MM.1S (cell line): ENCODE measurements at regions not wholly inside any gene's neighbourhood (a gene's known extent, or its start where the extent isn't known, plus 50 kb on each side); places are given as distances from the start of the nearest gene placed in this dataset.

Experiments
- CTCF ChIP-seq: fragments of 300-600 bp; sonication (generic); IDR thresholded peaks from 2 replicates; pipeline ENCODE4 v1.5.1; 2016; ENCODE audit warnings: antibody characterized with exemption, low read length, mixed read lengths
- EZH2 ChIP-seq: fragments of 300-600 bp; sonication (generic); optimal IDR thresholded peaks from 2 replicates; pipeline ENCODE3; 2017; ENCODE audit warnings: low read depth, mild to moderate bottlenecking, antibody characterized with exemption, low read length, mixed read lengths

DNA sequence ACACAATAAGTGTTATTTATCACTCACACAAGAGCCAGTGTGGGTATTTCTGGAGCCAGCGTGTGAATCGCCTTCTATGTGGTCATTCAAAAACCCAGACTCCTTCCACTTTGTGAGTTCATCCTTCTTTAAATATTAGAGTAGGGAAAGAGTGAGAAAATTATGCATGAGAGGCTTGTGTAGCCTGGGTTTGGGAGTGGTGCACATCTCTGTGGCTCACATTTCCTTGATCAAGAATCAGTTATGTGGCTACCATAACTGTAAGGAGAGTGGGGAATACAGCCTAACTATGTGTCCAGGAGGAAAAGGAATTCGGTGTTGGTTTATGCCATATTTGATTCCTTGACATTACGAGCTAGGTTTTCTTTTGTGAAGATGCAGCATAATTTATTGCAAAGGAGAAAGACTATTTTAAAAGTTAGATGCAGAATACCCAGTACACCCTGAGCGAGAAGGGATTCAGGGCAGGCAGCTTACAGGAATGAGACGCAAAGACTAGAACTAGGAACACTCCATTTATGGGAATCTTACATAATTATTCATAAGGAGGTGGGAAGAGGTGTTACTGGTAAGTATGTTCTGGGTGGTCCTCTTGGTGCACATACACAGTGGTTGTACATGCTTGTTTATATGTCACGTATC is 638.5 kb downstream of the COL12A1 start:
- TF ChIP-seq CTCF (no peak), EZH2 (no peak)
